ENCODE measurements at regions not wholly inside any gene's neighbourhood (a gene's known extent, or its start where the extent isn't known, plus 50 kb on each side); places are given as distances from the start of the nearest gene placed in this dataset.

GRCh38 chr12:33575346-33575745 lies 135.7 kb upstream of the SYT10 start:
- Histone ChIP-seq H3K4me3 (no peak overlapping the region), H3F3A (replicated peaks; ENCODE audit: low read depth) (no peaks in the 10 kb centered on the region), H3K27ac (ENCODE audit: low read depth) (no peak overlapping the region), H3K9me2 (ENCODE audit: insufficient read depth) (no peaks in the 10 kb centered on the region), H4K20me1 (replicated peaks; ENCODE audit: insufficient read depth) (no peaks in the 10 kb centered on the region), H2AFZ (no peak overlapping the region), H3K4me1 (ENCODE audit: insufficient read depth) (no peaks in the 10 kb centered on the region), H3K79me2 (replicated peaks; ENCODE audit: insufficient read depth) (no peaks in the 10 kb centered on the region), H3K4me2 (no peak overlapping the region), H3K27me3 (ENCODE audit: insufficient read depth) (no peaks in the 10 kb centered on the region), H3K36me3 (ENCODE audit: insufficient read depth) (no peaks in the 10 kb centered on the region)
- ATAC-seq (no peak), DNase-seq (ENCODE audit: low spot score) (no peak)
- Mint-ChIP-seq H3K27ac (no peak overlapping the region), H3K4me1 (no peaks in the 10 kb centered on the region), H3K27me3 (ENCODE audit: insufficient read depth, low read depth, poor library complexity) (no peaks in the 10 kb centered on the region), H3K36me3 (ENCODE audit: low read depth) (no peaks in the 10 kb centered on the region), H3K4me3 (no peak overlapping the region), H3K9me3 (no peaks in the 10 kb centered on the region)
- TF ChIP-seq CTCF (conservative IDR thresholded peaks at IDR 0.05; ENCODE audit: low read depth in 2 of 2) (peak in 1 of 2 experiments; percentile 45; a peak in 2 of 4 replicates), ETS1 (IDR thresholded peaks at IDR 0.05) (no peak)

GRCh38 chr12:33581613-33582122 lies 142.0 kb upstream of the SYT10 start:
- no peak overlapping the region for H3K4me3 Mint-ChIP-seq
- Histone ChIP-seq H3K36me3 (ENCODE audit: insufficient read depth) (no peaks in the 10 kb centered on the region), H3K79me2 (replicated peaks; ENCODE audit: insufficient read depth) (no peaks in the 10 kb centered on the region), H4K20me1 (replicated peaks; ENCODE audit: insufficient read depth) (no peaks in the 10 kb centered on the region), H2AFZ (0 out of 2 replicates have a peak overlapping the region, but pooled peaks have one; percentile 30), H3K4me2 (no peak overlapping the region), H3K4me1 (ENCODE audit: insufficient read depth) (peaks cover 5% of the 10 kb centered on the region), H3K27me3 (ENCODE audit: insufficient read depth) (no peaks in the 10 kb centered on the region), H3K27ac (ENCODE audit: low read depth) (no peak overlapping the region), H3K9me2 (ENCODE audit: insufficient read depth) (0 out of 2 replicates have a peak, but pooled peaks cover 4% of the 10 kb centered on the region), H3F3A (replicated peaks; ENCODE audit: low read depth) (no peaks in the 10 kb centered on the region), H3K4me3 (no peak overlapping the region)
- no peaks in the 10 kb centered on the region for H3K36me3 Mint-ChIP-seq (ENCODE audit: low read depth)
- ATAC-seq (no peak), DNase-seq (ENCODE audit: low spot score) (no peak)
- H3K27ac Mint-ChIP-seq, result no peak overlapping the region
- H3K9me3 Mint-ChIP-seq, result no peaks in the 10 kb centered on the region
- peaks cover 1% of the 10 kb centered on the region for H3K4me1 Mint-ChIP-seq
- H3K27me3 Mint-ChIP-seq (ENCODE audit: insufficient read depth, low read depth, poor library complexity), result no peaks in the 10 kb centered on the region
- no peak for TF ChIP-seq JUNB (IDR thresholded peaks at IDR 0.05; ENCODE audit: unreplicated experiment)
- no peak for TF ChIP-seq ZNF462 (CRISPR knock-in tag; IDR thresholded peaks at IDR 0.05)
- no peak for TF ChIP-seq EZH2phosphoT487 (IDR thresholded peaks at IDR 0.05; ENCODE audit: unreplicated experiment)
- TF ChIP-seq ETS1 (IDR thresholded peaks at IDR 0.05), result no peak
- TF ChIP-seq EZH2 (IDR thresholded peaks at IDR 0.05; ENCODE audit: low read depth, unreplicated experiment), result no peak
- TF ChIP-seq ZNF331 (CRISPR knock-in tag; IDR thresholded peaks at IDR 0.05; ENCODE audit: low read depth), result no peak
- no peak for TF ChIP-seq CREB1 (CRISPR knock-in tag; IDR thresholded peaks at IDR 0.05; ENCODE audit: low read depth)
- no peak for TF ChIP-seq CTCF (conservative IDR thresholded peaks at IDR 0.05; ENCODE audit: low read depth in 2 of 2)
